HL-60/S4 treated with retinoic acid at 250 ng/mL for 4 days and 3 days (cell line): ENCODE measurements at regions not wholly inside any gene's neighbourhood (a gene's known extent, or its start where the extent isn't known, plus 50 kb on each side); places are given as distances from the start of the nearest gene placed in this dataset.

ENCODE experiments used
- in situ Hi-C: fragments of 300-500 bp; cut with MboI; formaldehyde crosslinking; loops from 2 replicates; pipeline ENCODE4 v1.7.0; 2022; ENCODE audit warnings: low sequenced_read_pairs

DNA sequence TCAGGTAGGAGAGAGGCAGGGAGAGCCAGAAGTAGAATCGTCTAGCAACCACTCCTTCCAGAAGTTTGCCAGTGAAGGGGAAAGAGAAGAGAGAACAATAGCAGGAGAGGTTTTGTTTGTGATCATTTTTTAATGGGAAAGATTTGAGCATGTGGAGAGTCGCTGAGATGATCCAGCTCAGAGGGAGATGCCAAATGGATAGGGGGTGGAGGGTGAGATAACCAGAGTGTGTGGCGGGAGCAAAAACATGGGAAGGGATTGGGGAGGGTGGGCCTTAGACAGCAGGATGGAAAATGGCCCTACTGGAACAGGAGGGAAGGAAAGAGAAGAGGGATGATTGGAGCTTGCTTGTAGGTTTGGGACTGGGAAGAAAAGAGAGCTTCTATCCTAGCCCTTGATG lies 269.8 kb downstream of the GLI2 start:
- in situ Hi-C loops, result no loop called here

DNA sequence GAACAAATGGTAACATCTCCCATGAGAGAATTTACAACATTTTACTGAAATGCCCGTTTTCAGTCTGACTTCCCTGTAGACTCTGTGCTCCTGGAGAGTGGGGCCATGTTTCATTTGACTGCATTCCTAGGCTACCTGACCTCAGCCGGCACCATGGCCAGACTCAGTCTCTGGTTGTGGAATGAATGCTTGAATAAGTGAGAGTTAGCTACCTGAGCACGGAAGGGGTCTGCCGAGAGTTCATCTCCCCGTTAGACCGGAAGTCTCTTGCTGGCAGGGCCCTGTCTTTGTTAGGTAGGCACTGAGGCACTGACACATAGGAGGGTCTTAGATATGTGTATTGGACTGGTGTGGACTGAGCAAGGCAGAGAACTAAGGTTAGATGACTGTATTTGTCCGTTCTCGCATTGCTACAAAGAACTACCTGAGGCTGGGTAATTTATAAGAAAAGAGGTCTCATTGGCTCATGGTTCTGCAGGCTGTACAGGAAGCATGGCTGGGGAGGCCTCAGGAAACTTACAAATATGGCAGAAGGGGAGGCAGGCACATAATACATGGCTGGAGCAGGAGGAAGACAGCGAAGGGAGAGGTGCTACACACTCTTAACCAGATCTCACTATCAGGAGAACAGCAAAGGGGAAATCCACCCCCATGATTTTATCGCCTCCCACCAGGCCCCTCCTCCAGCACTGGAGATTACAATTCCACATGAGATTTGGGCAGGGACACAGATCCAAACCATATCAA lies 271.2 kb downstream of the GLI2 start:
- in situ Hi-C loops, result no loop called here

DNA sequence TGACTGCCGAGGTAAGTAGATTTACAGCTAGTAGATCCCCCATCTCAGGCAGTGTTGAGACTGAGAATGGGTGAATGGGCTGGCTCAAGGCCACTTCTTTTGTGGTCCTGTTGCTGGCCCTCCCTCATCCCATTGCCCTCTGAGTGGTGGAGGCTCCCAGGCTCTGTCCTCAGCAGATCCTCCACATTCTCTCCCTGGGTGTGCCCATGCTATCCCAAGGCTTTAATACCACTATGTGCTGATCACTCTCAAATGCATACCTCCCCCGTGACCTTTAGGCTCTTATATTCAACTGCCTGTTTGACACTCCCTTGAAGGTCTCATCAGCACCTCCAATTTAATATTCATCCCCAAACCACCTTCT lies 271.8 kb downstream of the GLI2 start:
- in situ Hi-C loops, result no loop called here

DNA sequence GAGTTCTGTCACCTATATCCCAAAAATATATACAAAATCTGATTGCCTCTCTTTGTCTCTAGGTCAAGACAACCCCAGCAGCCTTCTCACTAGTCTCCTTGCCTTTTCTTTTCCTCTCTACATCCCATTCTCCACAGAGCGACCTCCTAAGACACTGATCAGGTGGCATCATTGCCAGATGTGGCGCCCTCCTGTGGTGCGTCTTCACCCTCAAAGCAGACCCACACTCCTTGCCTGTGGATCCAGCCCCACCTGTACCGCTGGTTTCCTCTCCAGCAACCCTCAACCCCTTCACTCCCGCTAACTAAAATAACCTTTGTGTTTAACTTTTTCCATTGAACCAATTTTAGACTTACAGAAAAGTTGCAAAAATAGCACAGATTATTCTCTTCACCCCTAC lies 273.3 kb downstream of the GLI2 start:
- in situ Hi-C loops, result no loop called here

GRCh38 chr2:121010998-121011397 lies 274.0 kb downstream of the TFCP2L1 start:
- in situ Hi-C loops, result no loop called here

DNA sequence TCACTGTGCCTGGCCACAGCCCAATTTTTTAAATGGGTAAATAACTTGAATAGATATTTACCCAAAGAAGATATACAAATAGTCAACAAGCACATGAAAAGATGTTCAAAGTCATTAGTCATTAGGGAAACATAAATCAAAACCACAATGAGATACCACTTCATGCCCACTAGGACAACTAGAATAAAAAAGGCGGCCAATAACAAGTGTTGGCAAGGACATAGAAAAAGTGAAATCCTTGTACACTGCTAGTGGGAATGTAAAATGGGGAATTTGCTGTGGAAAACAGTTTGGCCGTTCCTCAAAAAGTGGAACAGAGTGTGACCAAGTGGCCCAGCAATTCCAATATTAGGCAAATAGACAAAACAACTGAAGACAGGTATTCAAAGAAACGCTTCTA lies 270.1 kb downstream of the TFCP2L1 start:
- in situ Hi-C loops, result no loop called here

DNA sequence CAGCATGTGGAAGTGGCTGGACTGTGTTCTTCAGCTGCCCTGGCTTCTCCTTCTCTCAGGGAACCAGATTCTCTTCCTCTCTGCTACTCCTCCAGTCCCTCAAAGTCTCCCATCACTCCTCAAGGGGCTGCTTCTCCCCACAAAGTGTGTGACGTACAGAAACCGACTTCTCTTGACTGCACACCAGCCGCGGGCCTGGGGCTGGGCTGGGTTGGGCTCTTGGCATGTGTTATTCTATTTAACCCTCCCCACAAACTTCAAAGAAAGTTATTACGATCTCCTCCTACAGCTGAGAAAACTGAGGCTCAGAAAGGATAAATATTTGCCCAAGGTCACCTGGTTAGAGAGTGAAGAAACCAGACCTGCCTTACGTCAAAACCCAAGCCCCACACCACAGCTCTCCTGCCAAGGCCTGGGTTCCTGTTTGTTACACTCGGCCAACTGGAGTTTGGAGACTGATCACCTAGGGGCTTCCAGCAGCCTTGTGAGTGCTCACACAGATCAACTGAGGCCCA lies 269.0 kb downstream of the TFCP2L1 start:
- in situ Hi-C loops, result no loop called here

DNA sequence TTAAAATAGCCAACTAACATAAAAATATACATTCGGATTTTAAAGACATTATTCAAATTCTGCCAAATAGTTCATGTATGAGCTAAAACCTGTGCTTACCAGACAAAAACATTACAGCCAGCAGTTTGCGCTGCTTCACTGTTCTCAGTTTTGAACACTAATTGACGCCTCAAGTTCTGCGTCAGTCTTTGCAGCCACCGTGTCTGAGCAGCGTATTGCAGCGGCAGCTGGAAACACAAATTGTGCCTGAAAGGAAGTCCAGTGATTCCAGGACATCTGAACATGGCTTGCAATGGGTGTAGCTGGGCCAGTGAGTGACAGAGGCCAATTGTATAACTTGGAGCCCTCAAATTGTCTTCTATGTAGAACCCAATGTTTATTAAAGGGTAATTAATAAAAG lies 267.6 kb downstream of the TFCP2L1 start:
- in situ Hi-C loops, result no loop called here

GRCh38 chr2:121018136-121019061 lies 266.6 kb downstream of the TFCP2L1 start:
- in situ Hi-C loops, result no loop called here

DNA sequence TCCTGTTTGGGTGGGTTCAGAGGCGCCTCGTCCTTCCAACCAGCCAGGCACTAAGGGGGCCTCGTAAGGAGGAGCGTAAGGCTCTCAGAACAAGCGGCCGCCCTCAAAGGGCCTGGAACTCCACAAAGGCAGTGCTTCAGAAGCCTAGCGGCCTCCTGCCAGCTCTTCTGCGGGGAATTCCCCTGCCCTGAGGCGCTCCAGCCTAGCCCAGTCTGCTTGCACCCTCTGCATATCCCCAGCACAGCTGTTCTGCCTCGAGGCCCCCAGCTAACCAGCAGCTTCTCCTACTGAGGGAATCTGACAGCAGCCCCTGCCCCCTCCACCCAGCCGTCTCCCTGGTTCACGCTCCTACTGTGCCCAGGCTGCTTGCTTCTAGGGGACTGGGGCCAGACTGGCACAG lies 265.9 kb downstream of the TFCP2L1 start:
- in situ Hi-C loops, result no loop called here

- in situ Hi-C loops, result no loop called here
These were observed 265.2 kb downstream of the TFCP2L1 start for GRCh38 chr2:121019756-121020155.

- in situ Hi-C loops, result no loop called here
These were observed 263.3 kb downstream of the TFCP2L1 start for GRCh38 chr2:121021685-121022084.

GRCh38 chr2:121028577-121028976 lies 256.4 kb downstream of the TFCP2L1 start:
- in situ Hi-C loops, result no loop called here

DNA sequence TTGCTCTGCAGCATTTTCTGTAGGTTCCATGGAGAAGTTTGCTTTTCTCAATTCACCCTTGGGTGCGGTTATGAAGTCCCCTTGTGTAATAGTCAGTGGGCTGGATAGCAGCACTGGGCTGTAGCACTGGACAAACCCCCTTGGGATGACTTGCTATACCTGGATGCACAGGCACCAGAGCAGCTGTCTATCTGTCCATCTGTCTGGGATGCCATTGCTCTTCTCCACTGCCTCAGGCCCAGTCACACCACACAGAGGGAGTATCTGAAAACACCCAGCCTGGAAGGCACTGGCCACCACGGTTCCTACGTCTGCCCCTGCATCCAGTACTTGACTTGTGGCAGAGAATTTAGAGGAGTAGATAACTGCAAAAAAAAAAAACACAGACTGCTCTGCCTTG lies 254.5 kb downstream of the TFCP2L1 start:
- in situ Hi-C loops, result no loop called here

DNA sequence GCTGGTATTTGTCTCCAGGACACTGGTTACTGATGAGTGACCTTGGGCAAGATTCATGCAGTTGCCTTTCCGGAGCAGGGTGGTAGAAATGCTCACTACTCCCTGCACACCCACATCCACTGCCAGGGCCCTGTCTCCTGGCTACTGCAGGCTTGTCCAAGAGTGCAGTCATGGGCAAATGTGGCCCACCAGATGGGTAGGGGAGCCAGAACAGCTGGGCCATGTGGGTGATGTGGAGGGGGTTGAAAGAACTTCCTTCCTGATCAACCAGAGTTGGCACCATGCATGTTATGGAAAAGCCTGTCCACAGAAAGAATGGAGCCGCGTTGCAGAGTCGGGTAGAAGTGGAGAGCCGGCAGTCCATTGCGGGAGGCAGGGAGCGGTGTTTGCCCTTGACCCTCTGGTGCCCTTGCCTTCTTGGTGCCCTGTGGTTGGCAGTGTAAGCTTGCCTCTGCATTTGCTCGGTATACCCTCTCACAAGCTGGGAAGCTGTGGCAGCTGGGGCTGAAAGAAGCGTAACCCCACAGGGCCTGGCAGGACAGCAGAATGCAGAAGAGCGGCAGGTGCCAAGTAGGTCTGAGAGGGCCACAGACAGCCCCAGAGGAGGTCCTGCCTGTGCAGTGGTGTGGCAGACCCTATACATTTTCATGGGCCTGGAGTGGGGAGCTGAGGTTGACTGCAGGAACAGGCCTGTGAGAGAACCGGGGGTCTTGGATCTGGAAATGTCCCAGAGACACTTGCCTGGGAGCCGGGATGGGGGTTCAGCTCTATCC lies 253.2 kb downstream of the TFCP2L1 start:
- in situ Hi-C loops, result no loop called here

DNA sequence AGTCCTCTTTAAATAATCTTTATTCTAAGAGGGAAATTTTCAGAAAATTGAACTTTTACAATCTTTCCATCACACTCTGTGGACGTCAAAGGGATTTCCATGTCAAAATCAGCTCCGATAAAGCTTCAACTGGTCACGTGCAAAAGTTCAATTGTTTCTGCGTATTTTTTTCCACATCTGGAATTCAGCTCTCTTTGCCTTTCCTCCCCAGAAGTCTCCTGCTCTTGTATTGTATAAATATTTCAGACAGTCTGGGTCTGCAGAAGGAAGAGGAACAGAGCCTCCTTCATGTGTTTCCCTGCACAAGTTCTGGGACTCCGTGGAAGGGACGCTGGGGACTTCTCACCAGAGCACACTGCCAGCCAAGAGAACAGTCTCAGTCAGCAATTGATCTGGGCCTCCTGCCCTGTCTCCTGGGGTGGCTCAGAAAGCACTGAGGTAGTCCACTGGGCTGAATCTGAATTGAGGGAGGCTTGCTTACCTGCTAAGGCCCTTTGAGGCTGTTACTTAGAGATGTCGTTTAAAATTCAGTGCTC lies 251.5 kb downstream of the TFCP2L1 start:
- in situ Hi-C loops, result no loop called here

- in situ Hi-C loops, result no loop called here
These were observed 250.5 kb downstream of the TFCP2L1 start for GRCh38 chr2:121034551-121034950.

GRCh38 chr2:121036226-121036692 lies 248.7 kb downstream of the TFCP2L1 start:
- in situ Hi-C loops, result no loop called here

GRCh38 chr2:121037480-121037879 lies 247.5 kb downstream of the TFCP2L1 start:
- in situ Hi-C loops, result no loop called here

- in situ Hi-C loops, result no loop called here
These were observed 247.0 kb downstream of the TFCP2L1 start for GRCh38 chr2:121038031-121038430.

GRCh38 chr2:121038431-121038830 lies 246.6 kb downstream of the TFCP2L1 start:
- in situ Hi-C loops, result no loop called here
